GM18909 (cell line): ENCODE measurements at regions not wholly inside any gene's neighbourhood (a gene's known extent, or its start where the extent isn't known, plus 50 kb on each side); places are given as distances from the start of the nearest gene placed in this dataset.
"Not testable (repeated sequence)": the region's sequence is repeated elsewhere in the genome, so short reads cannot be mapped to it uniquely, and the experiment has no call there.

Experiments
- ATAC-seq: cut with Tn5 transposase; IDR thresholded peaks from one replicate; pipeline ENCODE4 v1.9.1; 2021; ENCODE audit warnings: mild to moderate bottlenecking; ENCODE audit not compliant: unreplicated experiment, poor library complexity

- no peak for ATAC-seq
Measured at GRCh38 chr16:63922560-63922959, 1199.3 kb downstream of the CDH11 start.

DNA sequence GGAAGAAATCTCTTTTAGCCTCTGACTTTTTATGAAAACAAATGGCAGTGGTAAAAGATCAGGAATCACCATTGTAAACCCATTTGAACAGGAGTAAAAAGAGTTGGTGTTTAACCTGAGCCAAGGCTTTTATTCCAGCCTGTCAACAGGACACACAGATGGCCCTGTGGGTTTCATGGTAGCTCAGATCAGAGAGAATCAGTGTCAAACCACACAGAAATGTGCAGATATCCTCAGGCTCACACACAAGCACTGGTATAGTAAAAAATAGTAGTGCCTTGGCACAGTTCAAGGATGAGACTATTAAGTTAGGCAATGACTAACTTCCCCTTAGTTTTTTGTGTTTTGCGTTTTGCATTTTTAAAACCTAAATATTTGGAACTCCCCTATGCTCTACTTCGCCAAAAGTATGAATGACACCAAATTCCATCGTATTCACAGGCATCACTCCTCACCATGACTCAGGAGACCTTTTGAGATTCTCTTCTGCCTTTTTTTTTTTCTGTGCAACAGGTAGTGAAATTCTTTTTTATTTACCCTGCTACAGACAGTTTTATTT is 1200.0 kb downstream of the CDH11 start:
- ATAC-seq, result no peak

DNA sequence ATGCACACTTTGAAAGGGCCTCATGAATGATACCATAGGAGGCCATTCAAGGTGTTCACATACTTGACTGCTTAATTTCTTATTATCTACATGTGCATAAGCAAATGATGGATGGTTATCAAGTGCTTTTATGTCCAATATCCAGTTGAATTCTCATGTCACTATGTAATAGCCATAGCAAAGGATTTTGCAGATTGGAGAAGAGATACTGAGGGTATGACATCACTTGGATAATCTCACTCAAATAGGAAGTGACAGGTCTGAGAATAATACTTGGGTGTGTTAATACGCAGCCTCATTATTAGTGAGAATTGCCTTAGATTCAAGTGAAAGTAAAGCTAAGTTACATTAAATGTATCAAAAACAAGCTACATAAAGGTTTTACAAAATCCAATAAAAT is 1208.6 kb downstream of the CDH11 start:
- ATAC-seq, result no peak

DNA sequence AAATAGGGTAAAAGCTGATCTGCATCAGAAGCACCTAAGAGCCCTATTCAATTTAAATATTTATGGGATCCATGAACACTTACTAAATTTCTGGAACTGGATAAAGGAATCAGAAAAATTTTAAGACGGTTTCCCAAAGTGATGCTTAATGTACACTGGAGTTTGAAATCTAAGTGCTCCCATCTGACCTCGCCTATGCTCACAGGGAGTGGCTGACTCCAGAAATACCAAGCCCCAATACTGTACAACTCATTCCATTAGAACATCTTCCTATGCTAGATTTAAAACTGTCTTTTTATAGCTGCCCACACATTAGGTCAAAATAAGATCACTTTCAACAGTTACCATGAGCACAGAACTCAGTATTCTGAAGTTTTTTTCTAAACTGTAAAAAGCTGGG is 1214.6 kb downstream of the CDH11 start:
- ATAC-seq, result no peak

DNA sequence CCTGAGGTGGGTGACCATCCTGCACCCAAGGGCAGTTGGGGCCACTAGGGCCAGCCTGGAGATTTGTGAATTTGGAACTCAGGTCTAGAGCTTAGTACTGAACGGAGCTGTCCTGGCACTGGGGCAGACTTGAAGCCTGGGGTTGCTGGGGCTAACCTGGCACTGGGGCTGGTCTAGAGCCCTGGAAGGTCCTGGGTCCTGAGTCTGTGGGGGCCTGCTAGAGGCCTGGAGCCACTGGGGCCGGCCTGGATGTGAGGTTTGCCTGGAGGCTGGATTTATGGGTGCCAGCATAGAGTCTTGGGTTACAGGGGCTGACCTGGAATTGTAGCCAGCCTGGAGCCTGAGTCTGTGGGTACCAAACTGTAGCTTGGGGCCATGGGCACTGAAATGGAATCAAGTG is 1216.9 kb downstream of the CDH11 start:
- ATAC-seq, result no peak

DNA sequence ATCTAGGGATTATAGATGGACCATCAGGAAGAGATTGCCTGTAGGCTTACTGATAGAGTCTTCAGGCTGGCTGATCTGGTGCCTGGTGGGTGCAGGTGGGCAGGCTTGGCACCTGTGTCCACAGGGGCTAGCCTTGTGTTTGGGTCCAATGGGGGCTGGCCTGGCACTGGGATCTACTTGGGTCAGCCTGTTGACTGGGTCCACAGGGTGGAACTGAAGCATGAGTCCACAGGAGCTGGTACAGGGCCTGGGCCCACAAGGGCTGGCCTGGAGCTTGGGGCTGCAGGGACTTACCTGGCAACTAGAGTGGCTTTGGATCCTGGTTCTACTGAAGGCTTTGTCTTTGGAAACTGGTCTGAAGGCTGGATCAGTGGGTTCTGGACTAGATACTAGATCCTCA is 1217.7 kb downstream of the CDH11 start:
- no peak for ATAC-seq

DNA sequence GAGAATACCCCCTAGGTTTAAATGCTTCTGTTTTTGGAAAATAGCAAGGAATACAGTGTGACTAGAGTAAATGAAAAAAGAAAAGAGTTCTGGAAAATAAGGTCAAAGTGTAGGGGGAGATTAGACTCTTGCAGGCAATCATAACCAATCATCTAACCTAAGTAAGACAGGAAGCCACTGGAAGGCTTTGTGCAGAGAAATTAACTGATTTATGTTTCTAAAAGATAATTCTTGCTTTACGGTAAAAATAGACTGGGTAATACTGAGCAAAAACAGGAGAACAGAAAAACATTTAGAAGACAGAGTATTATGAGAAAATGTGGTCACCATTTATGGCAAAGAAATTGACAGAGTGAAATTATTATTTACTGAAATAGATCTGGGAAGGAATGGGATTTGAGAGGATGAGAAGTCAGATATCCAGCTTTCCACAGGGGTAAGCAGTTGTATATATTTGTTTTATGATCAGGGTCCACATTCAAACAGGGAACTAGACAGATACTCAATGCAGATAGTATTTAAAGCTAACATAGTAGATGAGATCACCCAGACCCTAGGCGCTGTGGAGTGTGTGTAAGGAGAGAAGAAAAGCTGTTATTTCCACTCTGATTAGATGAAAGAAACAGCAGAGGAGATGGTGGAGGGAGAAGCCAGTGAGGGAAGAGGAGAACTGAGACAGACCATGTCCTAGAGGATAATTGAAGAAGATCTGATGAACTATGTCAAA is 1225.3 kb downstream of the CDH11 start:
- ATAC-seq, result no peak

DNA sequence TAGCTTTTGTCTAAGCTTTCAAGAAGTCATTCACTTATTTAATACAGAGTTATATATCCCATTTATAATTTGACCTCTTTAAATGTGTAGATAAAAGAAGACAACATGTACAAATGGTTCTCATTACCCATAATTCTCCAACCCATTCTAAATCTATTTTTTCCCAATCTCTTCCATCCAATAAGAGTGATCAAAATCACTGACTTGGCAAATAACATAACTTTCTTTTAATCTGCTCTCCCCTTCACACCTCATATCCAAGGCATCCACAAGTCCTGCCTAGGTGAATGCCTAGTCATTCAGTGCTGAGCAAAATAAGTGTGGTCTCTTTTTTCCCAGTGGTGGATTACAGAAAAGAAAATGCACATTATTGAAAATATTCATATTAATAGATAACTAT is 1231.1 kb downstream of the CDH11 start:
- ATAC-seq, result no peak

DNA sequence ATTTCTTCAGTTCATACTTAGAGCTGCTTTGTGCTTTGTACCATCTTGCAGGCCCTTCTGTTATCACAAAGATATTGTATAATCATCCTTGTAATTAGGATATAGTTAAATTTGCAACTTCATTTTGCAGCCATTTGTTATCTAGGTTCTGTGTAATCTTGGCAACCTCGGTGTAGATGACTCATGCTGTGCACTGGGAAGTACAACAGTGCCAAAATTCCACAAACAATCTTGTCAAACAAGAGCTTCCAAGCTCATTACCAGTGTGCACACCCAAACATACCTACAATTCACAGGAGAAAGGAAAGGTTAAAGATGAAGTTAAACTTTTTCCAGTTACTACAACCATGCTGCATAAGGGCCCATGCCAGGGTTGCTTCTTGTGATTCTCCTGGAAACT is 1231.8 kb downstream of the CDH11 start:
- no peak for ATAC-seq

- no peak for ATAC-seq
Measured at GRCh38 chr16:63883091-63883490, 1238.8 kb downstream of the CDH11 start.

DNA sequence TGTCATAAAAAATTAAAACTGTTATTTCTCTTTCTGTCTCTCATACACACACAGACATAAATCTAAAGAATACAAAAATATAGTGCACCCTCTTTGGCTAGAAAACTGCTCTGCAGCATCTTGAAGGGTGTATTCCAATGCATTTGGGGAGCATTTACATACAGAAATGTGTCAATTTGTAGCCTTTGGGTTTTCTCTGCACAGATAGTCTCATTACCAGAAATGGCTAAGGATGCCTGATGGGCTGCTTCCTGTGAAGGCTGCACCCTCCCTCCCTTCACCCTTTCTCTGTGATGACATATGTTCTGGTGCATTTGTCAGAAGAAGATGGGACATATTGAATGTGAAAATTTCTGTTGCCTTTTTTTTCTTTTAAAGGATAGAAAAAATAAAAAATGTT is 1239.3 kb downstream of the CDH11 start:
- ATAC-seq, result no peak

- no peak for ATAC-seq
Measured at GRCh38 chr16:63880948-63881347, 1240.9 kb downstream of the CDH11 start.

- no peak for ATAC-seq
Measured at GRCh38 chr16:63877401-63877800, 1244.5 kb downstream of the CDH11 start.

- ATAC-seq, result no peak
Measured at GRCh38 chr16:63876103-63876502, 1245.8 kb downstream of the CDH11 start.

GRCh38 chr16:63860700-63861099 is 1261.2 kb downstream of the CDH11 start:
- not testable (repeated sequence) for ATAC-seq

- no peak for ATAC-seq
Measured at GRCh38 chr16:63856537-63856936, 1265.3 kb downstream of the CDH11 start.

GRCh38 chr16:63850979-63851378 is 1270.9 kb downstream of the CDH11 start:
- ATAC-seq, result no peak

- no peak for ATAC-seq
Measured at GRCh38 chr16:63841271-63841670, 1280.6 kb downstream of the CDH11 start.

DNA sequence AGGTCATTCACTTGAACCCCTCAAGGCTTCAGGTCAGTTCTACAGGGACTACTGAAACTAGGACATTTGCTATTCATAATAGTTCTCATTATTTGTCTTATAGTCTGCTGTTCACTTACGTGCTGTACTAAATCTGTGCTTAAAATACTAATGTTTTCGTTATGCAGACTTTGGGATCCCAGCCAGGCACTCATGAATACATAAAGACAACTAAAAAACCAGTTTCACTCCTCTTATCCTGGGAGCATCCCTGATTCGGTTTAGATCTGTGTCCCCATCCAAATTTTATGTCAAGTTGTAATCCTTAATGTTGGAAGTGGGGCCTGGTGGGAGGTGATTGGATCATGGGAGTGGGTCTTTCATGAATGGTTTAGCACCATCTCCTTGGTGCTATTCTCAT is 1291.8 kb downstream of the CDH11 start:
- no peak for ATAC-seq

- no peak for ATAC-seq
Measured at GRCh38 chr16:63822818-63823217, 1299.0 kb downstream of the CDH11 start.

- ATAC-seq, result no peak
Measured at GRCh38 chr16:63816276-63816675, 1305.6 kb downstream of the CDH11 start.

GRCh38 chr16:63813862-63814261 is 1308.0 kb downstream of the CDH11 start:
- no peak for ATAC-seq
